ENCODE measurements at regions not wholly inside any gene's neighbourhood (a gene's known extent, or its start where the extent isn't known, plus 50 kb on each side); places are given as distances from the start of the nearest gene placed in this dataset.
"Not testable (repeated sequence)": the region's sequence is repeated elsewhere in the genome, so short reads cannot be mapped to it uniquely, and the experiment has no call there.

DNA sequence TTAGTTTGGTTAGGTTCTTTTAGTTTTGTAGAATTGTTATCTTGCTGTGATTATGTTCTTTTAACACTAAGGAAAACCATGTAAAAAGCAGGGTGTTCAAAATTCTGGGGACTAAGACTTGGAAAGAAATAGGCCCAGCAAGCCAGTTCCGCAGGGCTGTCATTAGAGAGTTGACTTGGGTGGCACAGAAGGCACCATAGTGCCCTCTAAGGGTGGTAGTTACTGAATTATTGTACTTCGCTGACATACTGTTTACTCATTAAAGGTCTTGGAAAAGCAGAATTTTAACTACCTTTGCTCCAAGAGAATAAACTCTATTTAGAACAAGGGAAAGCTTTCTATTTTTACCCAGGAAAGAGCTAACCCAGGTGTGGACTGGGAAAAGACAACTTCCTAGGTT lies 86.5 kb downstream of the OTUD1 start:
- Mint-ChIP-seq H3K36me3 (ENCODE audit: low read depth) (no peaks in the 10 kb centered on the region), H3K27ac (no peak overlapping the region), H3K4me1 (ENCODE audit: low read depth) (no peaks in the 10 kb centered on the region), H3K9me3 (ENCODE audit: insufficient read depth) (no peaks in the 10 kb centered on the region), H3K27me3 (ENCODE audit: low read depth) (peaks cover 3% of the 10 kb centered on the region), H3K4me3 (no peak overlapping the region)
- ATAC-seq: no peak
- no peak for DNase-seq
- ChIA-PET POLR2A (no interaction called here), CTCF (interaction anchor here (0.7 to 8.2 kb wide), 6 partner anchors 9 to 211 kb away, joined by 4 to 80 read pairs (median 4); no protein-coding TSS in a partner anchor)

DNA sequence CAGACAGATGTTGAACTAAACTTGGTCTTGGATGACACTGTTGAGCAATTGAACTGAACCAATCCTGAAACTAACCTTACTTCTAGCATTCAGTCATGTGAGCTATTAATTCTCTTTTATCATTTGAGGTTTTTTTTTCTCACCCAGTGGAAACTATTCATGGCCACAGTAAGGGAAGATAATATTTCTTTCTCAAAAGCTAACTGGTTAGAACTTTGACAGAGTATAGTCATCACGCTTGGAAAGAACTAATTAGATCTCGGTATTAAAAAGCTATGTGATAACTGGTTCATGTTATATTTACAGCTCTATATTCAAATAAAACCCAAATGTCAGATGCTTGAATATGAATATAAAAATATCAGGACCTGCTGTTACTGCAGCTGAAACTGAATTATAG lies 89.5 kb downstream of the OTUD1 start:
- no peak overlapping the region for H3K27ac Mint-ChIP-seq
- ChIA-PET CTCF (interaction anchor here (0.7 to 8.2 kb wide), 8 partner anchors 9 to 234 kb away, joined by 3 to 80 read pairs (median 8); no protein-coding TSS in a partner anchor), POLR2A (interaction anchor here (1.2 kb wide), 1 partner anchor 212 kb away, joined by 3 read pairs; no protein-coding TSS in a partner anchor)
- H3K4me3 Mint-ChIP-seq: no peak overlapping the region
- no peaks in the 10 kb centered on the region for H3K9me3 Mint-ChIP-seq (ENCODE audit: insufficient read depth)
- DNase-seq (no peak), ATAC-seq (no peak)
- no peaks in the 10 kb centered on the region for H3K36me3 Mint-ChIP-seq (ENCODE audit: low read depth)
- no peaks in the 10 kb centered on the region for H3K27me3 Mint-ChIP-seq (ENCODE audit: low read depth)
- peaks cover 1% of the 10 kb centered on the region for H3K4me1 Mint-ChIP-seq (ENCODE audit: low read depth)

DNA sequence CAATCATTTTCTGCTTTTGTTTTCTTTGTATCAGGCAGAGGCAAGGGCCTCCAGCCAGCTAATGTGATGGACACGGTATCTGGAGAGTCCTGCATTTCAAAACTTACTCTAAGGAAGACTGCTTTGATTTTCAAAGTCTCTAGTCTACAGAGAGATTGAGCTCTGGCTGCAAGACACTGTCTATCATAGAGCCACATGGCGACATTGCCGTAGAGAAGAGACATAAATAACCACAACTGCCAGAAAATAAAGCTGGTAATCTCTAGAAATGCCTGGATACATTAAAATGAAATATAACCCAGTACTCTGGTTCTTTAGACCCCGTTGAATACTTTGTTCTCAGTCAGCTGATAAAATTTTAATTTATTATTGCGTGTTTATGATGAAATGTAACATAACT lies 90.8 kb downstream of the OTUD1 start:
- Mint-ChIP-seq H3K9me3 (ENCODE audit: insufficient read depth) (no peaks in the 10 kb centered on the region), H3K4me3 (no peak overlapping the region), H3K27ac (no peak overlapping the region), H3K36me3 (ENCODE audit: low read depth) (no peaks in the 10 kb centered on the region), H3K27me3 (ENCODE audit: low read depth) (no peaks in the 10 kb centered on the region), H3K4me1 (ENCODE audit: low read depth) (peaks cover 6% of the 10 kb centered on the region)
- no peak for ATAC-seq
- CTCF ChIA-PET: interaction anchor here (0.5 to 8.2 kb wide), 10 partner anchors 8 to 974 kb away, joined by 3 to 80 read pairs (median 8); no protein-coding TSS in a partner anchor
- no peak for DNase-seq
- POLR2A ChIA-PET: no interaction called here

DNA sequence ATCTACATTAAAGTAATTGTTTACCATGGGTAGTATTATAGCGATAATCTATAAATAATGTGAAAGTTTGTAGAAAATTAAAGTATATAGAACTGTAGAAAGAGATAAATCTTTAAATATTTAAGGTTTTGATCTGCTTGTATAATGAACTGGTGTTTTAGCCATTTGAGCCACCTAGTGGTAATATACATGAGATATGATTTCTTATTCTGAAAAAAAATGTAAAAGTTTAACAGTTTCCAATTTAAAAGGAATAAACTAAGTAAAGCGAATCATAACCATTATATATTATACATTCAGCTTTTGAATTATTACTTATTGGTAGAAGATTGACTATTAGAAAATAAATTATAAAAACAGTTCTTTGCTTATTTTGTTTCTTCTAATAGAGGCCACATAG lies 91.2 kb downstream of the OTUD1 start:
- ChIA-PET POLR2A (no interaction called here), CTCF (interaction anchor here (1.0 to 8.2 kb wide), 9 partner anchors 9 to 974 kb away, joined by 3 to 80 read pairs (median 8); no protein-coding TSS in a partner anchor)
- Mint-ChIP-seq H3K27ac (no peak overlapping the region), H3K9me3 (ENCODE audit: insufficient read depth) (no peaks in the 10 kb centered on the region), H3K36me3 (ENCODE audit: low read depth) (no peaks in the 10 kb centered on the region), H3K4me3 (no peak overlapping the region), H3K4me1 (ENCODE audit: low read depth) (peaks cover 7% of the 10 kb centered on the region), H3K27me3 (ENCODE audit: low read depth) (no peaks in the 10 kb centered on the region)
- ATAC-seq: no peak
- no peak for DNase-seq

DNA sequence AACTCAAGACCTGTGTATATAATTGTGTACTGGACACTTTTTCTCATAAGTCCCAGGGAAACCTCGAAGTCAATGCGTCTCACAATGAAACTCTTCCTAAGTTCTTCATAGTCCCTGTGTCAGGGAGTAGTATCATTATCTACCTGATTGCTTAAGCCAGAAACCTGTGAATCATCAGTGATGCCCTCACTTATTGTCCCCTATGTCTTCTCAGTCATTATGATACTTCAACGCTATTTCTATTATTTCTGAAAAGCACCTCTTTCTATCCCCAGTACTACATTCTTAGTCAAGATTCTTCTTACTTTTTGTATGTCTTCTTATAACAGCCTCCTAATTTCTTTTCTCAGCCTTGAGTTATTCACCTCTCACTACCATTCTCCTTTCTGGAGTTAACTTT lies 94.3 kb downstream of the OTUD1 start:
- Mint-ChIP-seq H3K27me3 (ENCODE audit: low read depth) (no peaks in the 10 kb centered on the region), H3K9me3 (ENCODE audit: insufficient read depth) (no peaks in the 10 kb centered on the region), H3K27ac (no peak overlapping the region), H3K36me3 (ENCODE audit: low read depth) (no peaks in the 10 kb centered on the region), H3K4me1 (ENCODE audit: low read depth) (peaks cover 16% of the 10 kb centered on the region), H3K4me3 (no peak overlapping the region)
- no peak for DNase-seq
- ChIA-PET POLR2A (no interaction called here), CTCF (interaction anchor here (0.5 to 2.2 kb wide), 2 partner anchors 218 to 240 kb away, joined by 3 to 7 read pairs; no protein-coding TSS in a partner anchor)
- ATAC-seq: no peak

DNA sequence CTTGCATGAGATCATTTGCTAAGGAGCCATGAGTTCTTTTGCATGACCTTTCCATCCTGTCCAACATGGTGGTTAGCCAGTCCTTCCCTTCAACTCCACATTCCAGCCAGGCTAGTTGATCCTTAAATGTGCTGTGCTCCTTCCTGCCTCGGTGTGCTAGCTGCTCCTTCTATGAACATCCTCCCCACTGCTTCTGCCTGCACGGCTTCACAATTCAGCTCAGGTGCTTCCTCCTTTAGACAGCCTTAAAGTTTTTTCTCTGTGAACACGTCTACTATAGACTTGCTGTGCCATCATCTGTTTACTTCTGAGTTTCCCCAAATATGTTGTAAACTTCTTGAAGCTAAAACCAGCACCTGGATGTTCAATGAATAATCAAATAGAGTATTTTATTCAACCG lies 95.5 kb downstream of the OTUD1 start:
- H3K9me3 Mint-ChIP-seq (ENCODE audit: insufficient read depth): no peaks in the 10 kb centered on the region
- H3K36me3 Mint-ChIP-seq (ENCODE audit: low read depth): peaks cover under 1% of the 10 kb centered on the region
- peak overlapping the region; percentile 17 for H3K27ac Mint-ChIP-seq
- H3K4me3 Mint-ChIP-seq: no peak overlapping the region
- ATAC-seq: no peak
- CTCF ChIA-PET: interaction anchor here (1.2 to 3.6 kb wide), 2 partner anchors 167 to 219 kb away, joined by 3 to 12 read pairs; no protein-coding TSS in a partner anchor
- no peak for DNase-seq
- POLR2A ChIA-PET: no interaction called here
- peaks cover 23% of the 10 kb centered on the region for H3K4me1 Mint-ChIP-seq (ENCODE audit: low read depth)
- H3K27me3 Mint-ChIP-seq (ENCODE audit: low read depth): no peaks in the 10 kb centered on the region

DNA sequence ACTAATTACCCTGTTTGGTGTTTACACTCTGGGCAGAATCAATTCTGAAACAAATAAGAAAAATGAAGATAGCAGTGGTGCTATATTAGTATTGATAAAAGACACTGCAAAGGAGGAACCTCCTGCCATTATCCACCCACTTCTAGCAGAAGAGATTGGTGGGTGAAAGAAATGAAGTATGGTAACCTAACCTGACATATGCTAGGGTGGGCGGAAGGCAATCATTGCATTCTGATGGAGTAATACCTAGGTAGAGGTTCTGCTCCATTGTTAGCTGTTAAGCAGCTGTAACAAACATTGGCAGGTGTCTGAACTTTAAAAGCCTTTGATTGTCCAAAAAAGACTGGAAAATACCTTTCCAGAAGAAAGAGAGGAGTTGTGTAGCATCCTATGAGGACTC lies 95.9 kb downstream of the OTUD1 start:
- H3K9me3 Mint-ChIP-seq (ENCODE audit: insufficient read depth): no peaks in the 10 kb centered on the region
- no peak overlapping the region for H3K4me3 Mint-ChIP-seq
- ATAC-seq (no peak), DNase-seq (no peak)
- H3K27ac Mint-ChIP-seq: no peak overlapping the region
- ChIA-PET POLR2A (no interaction called here), CTCF (interaction anchor here (1.2 to 3.6 kb wide), 3 partner anchors 167 to 377 kb away, joined by 3 to 12 read pairs (median 6); no protein-coding TSS in a partner anchor)
- peaks cover 27% of the 10 kb centered on the region for H3K4me1 Mint-ChIP-seq (ENCODE audit: low read depth)
- peaks cover 5% of the 10 kb centered on the region for H3K36me3 Mint-ChIP-seq (ENCODE audit: low read depth)
- no peaks in the 10 kb centered on the region for H3K27me3 Mint-ChIP-seq (ENCODE audit: low read depth)

DNA sequence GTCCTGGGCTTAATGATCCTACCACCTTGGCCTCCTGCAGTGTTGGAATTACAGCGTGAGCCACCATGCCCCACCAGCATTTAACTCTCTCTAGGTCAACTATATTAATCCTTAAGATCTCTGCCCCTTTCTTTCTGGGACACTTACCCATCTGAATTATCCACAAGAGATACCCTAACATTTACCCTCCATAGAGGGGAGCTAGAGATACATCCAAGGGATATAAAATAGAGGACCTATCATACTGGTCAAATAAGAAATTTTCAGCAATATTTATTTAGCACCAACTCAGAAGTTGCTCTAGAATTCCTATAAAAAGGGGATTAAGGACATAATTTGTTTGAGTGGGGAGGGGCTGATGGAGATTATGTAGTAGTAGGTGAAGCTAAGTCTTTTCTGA lies 96.5 kb downstream of the OTUD1 start:
- ChIA-PET CTCF (interaction anchor here (0.9 to 3.6 kb wide), 3 partner anchors 220 to 377 kb away, joined by 3 to 12 read pairs (median 6); no protein-coding TSS in a partner anchor), POLR2A (no interaction called here)
- Mint-ChIP-seq H3K27ac (no peak overlapping the region), H3K36me3 (ENCODE audit: low read depth) (peaks cover 5% of the 10 kb centered on the region), H3K9me3 (ENCODE audit: insufficient read depth) (no peaks in the 10 kb centered on the region), H3K4me1 (ENCODE audit: low read depth) (peaks cover 33% of the 10 kb centered on the region), H3K4me3 (no peak overlapping the region), H3K27me3 (ENCODE audit: low read depth) (no peaks in the 10 kb centered on the region)
- ATAC-seq: no peak
- DNase-seq: no peak

DNA sequence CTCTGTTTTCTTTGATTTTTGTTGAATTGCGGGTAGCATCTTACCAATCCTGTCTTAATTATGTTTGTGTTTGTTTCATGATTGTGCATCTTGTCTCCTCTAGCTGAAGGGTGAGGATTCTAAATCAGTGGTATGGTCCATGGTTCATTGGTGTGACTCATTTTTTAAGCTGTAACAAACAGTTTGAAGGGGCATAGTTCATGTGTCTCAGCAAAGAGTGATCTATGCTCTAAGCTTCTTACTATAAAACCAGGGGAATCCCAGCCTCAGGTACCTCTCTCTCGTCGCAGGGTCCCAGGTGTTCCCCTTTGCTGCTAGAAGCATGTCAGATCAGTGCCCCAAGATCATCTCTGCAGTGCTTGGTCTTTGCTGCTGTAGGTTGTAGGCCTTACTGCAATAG lies 100.1 kb downstream of the OTUD1 start:
- no peak for DNase-seq
- Mint-ChIP-seq H3K27me3 (ENCODE audit: low read depth) (no peaks in the 10 kb centered on the region), H3K4me1 (ENCODE audit: low read depth) (peaks cover 44% of the 10 kb centered on the region), H3K27ac (no peak overlapping the region), H3K36me3 (ENCODE audit: low read depth) (peaks cover 6% of the 10 kb centered on the region), H3K4me3 (no peak overlapping the region), H3K9me3 (ENCODE audit: insufficient read depth) (no peaks in the 10 kb centered on the region)
- ChIA-PET POLR2A (no interaction called here), CTCF (interaction anchor here (1.1 to 2.7 kb wide), 4 partner anchors 9 to 381 kb away, joined by 3 to 27 read pairs (median 5); no protein-coding TSS in a partner anchor)
- no peak for ATAC-seq

DNA sequence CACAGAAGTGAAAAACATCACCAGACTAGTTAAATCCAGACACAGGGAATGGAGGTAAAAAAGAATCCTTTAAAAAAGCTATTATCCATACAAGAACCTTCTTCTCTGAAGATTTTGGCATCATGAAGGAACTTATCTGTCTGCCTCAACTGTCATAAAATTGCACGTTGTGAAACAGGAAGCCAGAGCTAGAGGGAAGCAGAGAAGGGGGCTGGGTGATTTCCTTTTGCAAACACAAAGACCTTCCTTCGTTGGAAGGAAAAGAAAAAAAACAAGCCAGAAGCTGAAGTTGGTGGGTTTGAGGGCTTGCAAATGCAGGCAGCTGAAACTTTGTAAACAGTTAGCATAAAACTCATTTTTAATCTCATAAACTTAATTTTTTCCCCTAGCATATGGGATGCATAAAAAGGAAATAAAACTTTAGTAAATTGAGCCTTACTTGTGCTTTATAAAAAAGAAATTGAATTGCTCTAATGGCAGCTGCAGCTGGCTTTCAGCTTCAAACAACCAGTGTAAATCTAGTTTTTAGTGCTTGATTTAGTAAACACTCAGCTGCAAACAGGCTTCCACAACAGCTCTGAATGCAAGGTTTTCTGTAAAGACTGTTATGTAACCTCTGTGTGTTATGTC lies 101.6 kb downstream of the OTUD1 start:
- H3K27ac Mint-ChIP-seq: peak overlapping the region; percentile 78
- DNase-seq: peak; percentile 28
- CTCF ChIA-PET: interaction anchor here (0.7 to 2.7 kb wide), 6 partner anchors 11 to 225 kb away, joined by 3 to 27 read pairs (median 4); no protein-coding TSS in a partner anchor
- H3K9me3 Mint-ChIP-seq (ENCODE audit: insufficient read depth): no peaks in the 10 kb centered on the region
- H3K4me1 Mint-ChIP-seq (ENCODE audit: low read depth): peaks cover 39% of the 10 kb centered on the region
- H3K36me3 Mint-ChIP-seq (ENCODE audit: low read depth): peaks cover 6% of the 10 kb centered on the region
- POLR2A ChIA-PET: no interaction called here
- no peak for ATAC-seq
- no peaks in the 10 kb centered on the region for H3K27me3 Mint-ChIP-seq (ENCODE audit: low read depth)
- no peak overlapping the region for H3K4me3 Mint-ChIP-seq

DNA sequence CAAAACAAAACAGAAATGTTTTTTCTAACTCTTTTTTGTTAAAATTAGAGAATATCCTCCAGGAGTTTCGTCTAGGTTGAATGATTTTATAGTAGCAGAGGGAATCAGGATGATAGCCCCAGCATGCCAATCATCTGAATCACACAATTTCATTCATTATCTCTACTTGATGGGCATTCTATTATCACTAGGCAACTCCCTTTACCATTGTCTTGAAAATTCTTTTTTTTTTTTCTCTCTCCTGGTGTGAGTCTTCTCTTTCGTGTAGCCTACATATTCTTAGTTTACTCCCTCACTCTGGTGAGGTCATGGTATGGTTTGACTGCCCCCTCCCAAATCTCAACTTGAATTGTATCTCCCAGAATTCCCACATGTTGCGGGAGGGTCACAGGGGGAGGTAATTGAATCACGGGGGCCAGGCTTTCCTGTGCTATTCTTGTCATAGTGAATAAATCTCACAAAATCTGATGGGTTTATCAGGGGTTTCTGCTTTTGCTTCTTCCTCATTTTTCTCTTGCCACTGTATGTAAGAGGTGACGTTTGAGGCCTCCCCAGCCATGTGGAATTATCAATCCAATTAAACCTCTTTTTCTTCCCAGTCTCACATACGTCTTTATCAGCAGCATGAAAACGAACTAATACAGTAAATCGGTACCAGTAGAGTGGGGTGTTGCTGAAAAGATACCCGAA lies 105.0 kb downstream of the OTUD1 start:
- ATAC-seq: no peak
- H3K9me3 Mint-ChIP-seq (ENCODE audit: insufficient read depth): peaks cover 5% of the 10 kb centered on the region
- ChIA-PET POLR2A (no interaction called here), CTCF (no interaction called here)
- H3K27me3 Mint-ChIP-seq (ENCODE audit: low read depth): no peaks in the 10 kb centered on the region
- H3K36me3 Mint-ChIP-seq (ENCODE audit: low read depth): peaks cover 6% of the 10 kb centered on the region
- DNase-seq: no peak
- H3K27ac Mint-ChIP-seq: no peak overlapping the region
- H3K4me1 Mint-ChIP-seq (ENCODE audit: low read depth): peaks cover 28% of the 10 kb centered on the region
- H3K4me3 Mint-ChIP-seq: no peak overlapping the region

DNA sequence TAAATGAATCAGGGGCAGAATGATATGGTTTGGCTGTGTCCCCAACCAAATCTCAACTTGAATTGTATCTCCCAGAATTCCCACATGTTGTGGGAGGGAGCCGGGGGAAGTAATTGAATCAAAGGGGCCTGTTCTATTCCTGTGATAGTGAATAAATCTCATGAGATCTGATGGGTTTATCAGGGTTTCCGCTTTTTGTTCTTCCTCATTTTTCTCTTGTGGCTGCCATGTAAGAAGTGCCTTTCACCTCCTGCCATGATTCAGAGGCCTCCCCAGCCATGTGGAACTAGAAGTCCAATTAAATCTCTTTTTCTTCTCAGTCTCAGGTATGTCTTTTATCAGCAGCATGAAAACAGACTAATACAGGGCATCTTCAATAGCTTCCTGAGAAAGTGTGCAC lies 107.0 kb downstream of the OTUD1 start:
- not testable (repeated sequence) for H3K4me3 Mint-ChIP-seq; H3K27me3 Mint-ChIP-seq (ENCODE audit: low read depth); DNase-seq; H3K27ac Mint-ChIP-seq; H3K9me3 Mint-ChIP-seq (ENCODE audit: insufficient read depth); H3K36me3 Mint-ChIP-seq (ENCODE audit: low read depth); ATAC-seq; H3K4me1 Mint-ChIP-seq (ENCODE audit: low read depth)
- ChIA-PET POLR2A (interaction anchor here (0.7 kb wide), 1 partner anchor 19 kb away, joined by 3 read pairs; no protein-coding TSS in a partner anchor), CTCF (interaction anchor here (1.7 kb wide), 1 partner anchor 15 kb away, joined by 4 read pairs; no protein-coding TSS in a partner anchor)
